ENCODE measurements at regions not wholly inside any gene's neighbourhood (a gene's known extent, or its start where the extent isn't known, plus 50 kb on each side); places are given as distances from the start of the nearest gene placed in this dataset.

DNA sequence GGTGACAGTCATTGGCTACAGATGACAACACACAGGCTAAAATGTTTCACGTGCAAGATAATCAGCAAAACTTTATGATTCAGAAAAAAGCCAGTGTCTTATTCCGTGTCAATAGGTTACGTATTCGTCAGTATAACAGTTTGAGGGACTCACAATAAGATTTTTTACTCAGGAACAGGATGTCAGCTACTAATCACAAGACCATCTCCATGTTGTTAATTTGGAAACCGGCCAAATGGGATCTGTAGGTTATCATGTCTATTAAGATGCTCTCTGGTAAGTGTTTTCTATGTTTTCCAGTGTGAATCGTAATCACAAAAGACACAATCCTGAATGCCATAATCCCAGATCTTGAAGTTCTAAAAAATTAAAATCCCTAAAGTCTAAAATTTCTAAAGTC is 197.3 kb downstream of the ETV1 start:
- Histone ChIP-seq H3K36me3 (ENCODE audit: low read length) (0 out of 2 replicates have a peak, but pooled peaks cover 3% of the 10 kb centered on the region), H3K27me3 (ENCODE audit: low read length) (no peaks in the 10 kb centered on the region), H3K9me3 (ENCODE audit: insufficient read depth, low read length) (no peaks in the 10 kb centered on the region), H3F3A (ENCODE audit: insufficient read depth) (no peaks in the 10 kb centered on the region), H3K9me2 (replicated peaks; ENCODE audit: insufficient read depth, low read length) (no peaks in the 10 kb centered on the region), H3K4me3 (ENCODE audit: insufficient read depth, low read length, poor library complexity, severe bottlenecking) (no peak overlapping the region), H2AFZ (ENCODE audit: low read depth, low read length, severe bottlenecking) (no peak overlapping the region), H3K27ac (ENCODE audit: low read depth, low read length) (no peak overlapping the region), H4K20me1 (ENCODE audit: low read depth, low read length) (no peaks in the 10 kb centered on the region), H3K9ac (ENCODE audit: low read length) (no peak overlapping the region), H3K79me2 (ENCODE audit: insufficient read depth, low read length) (no peaks in the 10 kb centered on the region), H3K4me2 (ENCODE audit: low read depth, low read length, poor library complexity, severe bottlenecking) (no peak overlapping the region)
- no peak for TF ChIP-seq EZH2phosphoT487 (conservative IDR thresholded peaks at IDR 0.05; ENCODE audit: low read length)
- TF ChIP-seq, protein P1, sequence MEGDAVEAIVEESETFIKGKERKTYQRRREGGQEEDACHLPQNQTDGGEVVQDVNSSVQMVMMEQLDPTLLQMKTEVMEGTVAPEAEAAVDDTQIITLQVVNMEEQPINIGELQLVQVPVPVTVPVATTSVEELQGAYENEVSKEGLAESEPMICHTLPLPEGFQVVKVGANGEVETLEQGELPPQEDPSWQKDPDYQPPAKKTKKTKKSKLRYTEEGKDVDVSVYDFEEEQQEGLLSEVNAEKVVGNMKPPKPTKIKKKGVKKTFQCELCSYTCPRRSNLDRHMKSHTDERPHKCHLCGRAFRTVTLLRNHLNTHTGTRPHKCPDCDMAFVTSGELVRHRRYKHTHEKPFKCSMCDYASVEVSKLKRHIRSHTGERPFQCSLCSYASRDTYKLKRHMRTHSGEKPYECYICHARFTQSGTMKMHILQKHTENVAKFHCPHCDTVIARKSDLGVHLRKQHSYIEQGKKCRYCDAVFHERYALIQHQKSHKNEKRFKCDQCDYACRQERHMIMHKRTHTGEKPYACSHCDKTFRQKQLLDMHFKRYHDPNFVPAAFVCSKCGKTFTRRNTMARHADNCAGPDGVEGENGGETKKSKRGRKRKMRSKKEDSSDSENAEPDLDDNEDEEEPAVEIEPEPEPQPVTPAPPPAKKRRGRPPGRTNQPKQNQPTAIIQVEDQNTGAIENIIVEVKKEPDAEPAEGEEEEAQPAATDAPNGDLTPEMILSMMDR (IDR thresholded peaks at IDR 0.05; ENCODE audit: insufficient read depth, low read length, poor library complexity, severe bottlenecking), result no peak

DNA sequence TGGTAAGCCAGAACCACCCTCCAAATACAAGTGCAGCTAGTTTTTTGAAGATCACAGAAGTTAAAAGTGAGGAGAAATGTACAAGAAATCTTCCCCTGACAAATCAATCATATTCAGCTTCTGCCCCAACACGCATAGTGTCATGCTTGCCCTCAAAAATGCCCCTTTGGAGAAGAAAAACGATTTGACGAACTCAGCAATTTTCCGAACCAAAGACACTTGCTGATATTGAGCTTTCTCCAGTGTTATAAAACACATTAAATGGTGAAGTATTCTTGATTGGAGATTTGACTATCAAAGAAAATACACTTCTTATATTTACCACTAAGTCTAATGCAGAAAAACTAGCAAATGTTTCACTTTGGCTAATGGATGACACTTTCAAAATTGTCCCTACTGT is 195.5 kb downstream of the ETV1 start:
- no peak for TF ChIP-seq EZH2phosphoT487 (conservative IDR thresholded peaks at IDR 0.05; ENCODE audit: low read length)
- TF ChIP-seq, protein P1 (IDR thresholded peaks at IDR 0.05; ENCODE audit: insufficient read depth, low read length, poor library complexity, severe bottlenecking), result no peak
- H2AFZ ChIP-seq (ENCODE audit: low read depth, low read length, severe bottlenecking), result no peak overlapping the region
- no peaks in the 10 kb centered on the region for H3F3A ChIP-seq (ENCODE audit: insufficient read depth)
- H3K27ac ChIP-seq (ENCODE audit: low read depth, low read length), result no peak overlapping the region
- H3K4me3 ChIP-seq (ENCODE audit: insufficient read depth, low read length, poor library complexity, severe bottlenecking), result no peak overlapping the region
- no peaks in the 10 kb centered on the region for H4K20me1 ChIP-seq (ENCODE audit: low read depth, low read length)
- 0 out of 2 replicates have a peak, but pooled peaks cover 1% of the 10 kb centered on the region for H3K36me3 ChIP-seq (ENCODE audit: low read length)
- H3K4me2 ChIP-seq (ENCODE audit: low read depth, low read length, poor library complexity, severe bottlenecking), result no peak overlapping the region
- no peaks in the 10 kb centered on the region for H3K9me2 ChIP-seq (replicated peaks; ENCODE audit: insufficient read depth, low read length)
- H3K9ac ChIP-seq (ENCODE audit: low read length), result no peak overlapping the region
- no peaks in the 10 kb centered on the region for H3K79me2 ChIP-seq (ENCODE audit: insufficient read depth, low read length)
- H3K9me3 ChIP-seq (ENCODE audit: insufficient read depth, low read length), result no peaks in the 10 kb centered on the region
- no peaks in the 10 kb centered on the region for H3K27me3 ChIP-seq (ENCODE audit: low read length)

DNA sequence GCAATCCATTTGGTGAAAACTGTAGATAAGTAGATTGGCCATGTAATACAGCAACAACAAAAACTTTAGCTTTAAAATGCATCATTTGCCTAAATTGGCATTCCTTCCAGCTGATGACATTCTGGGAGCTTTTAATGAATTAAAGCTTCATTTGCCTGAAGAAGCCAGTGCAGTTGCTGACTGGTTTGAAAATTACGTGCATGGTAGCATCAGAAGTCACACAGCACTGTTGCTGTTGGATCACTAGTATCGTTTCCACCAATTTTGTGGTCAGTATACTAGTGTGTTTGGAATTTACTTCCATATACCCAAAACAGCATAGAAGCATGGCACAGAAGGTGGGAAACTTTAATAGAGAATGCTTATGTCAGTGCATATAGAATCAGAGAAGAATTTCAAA is 194.9 kb downstream of the ETV1 start:
- TF ChIP-seq, protein P1 (IDR thresholded peaks at IDR 0.05; ENCODE audit: insufficient read depth, low read length, poor library complexity, severe bottlenecking), result no peak
- no peak for TF ChIP-seq EZH2phosphoT487 (conservative IDR thresholded peaks at IDR 0.05; ENCODE audit: low read length)
- H3K9me3 ChIP-seq (ENCODE audit: insufficient read depth, low read length), result no peaks in the 10 kb centered on the region
- H3K27ac ChIP-seq (ENCODE audit: low read depth, low read length), result no peak overlapping the region
- no peak overlapping the region for H3K9ac ChIP-seq (ENCODE audit: low read length)
- H3K4me3 ChIP-seq (ENCODE audit: insufficient read depth, low read length, poor library complexity, severe bottlenecking), result no peak overlapping the region
- no peaks in the 10 kb centered on the region for H3K9me2 ChIP-seq (replicated peaks; ENCODE audit: insufficient read depth, low read length)
- H3K79me2 ChIP-seq (ENCODE audit: insufficient read depth, low read length), result no peaks in the 10 kb centered on the region
- H3K4me2 ChIP-seq (ENCODE audit: low read depth, low read length, poor library complexity, severe bottlenecking), result no peak overlapping the region
- no peak overlapping the region for H2AFZ ChIP-seq (ENCODE audit: low read depth, low read length, severe bottlenecking)
- no peaks in the 10 kb centered on the region for H4K20me1 ChIP-seq (ENCODE audit: low read depth, low read length)
- H3K36me3 ChIP-seq (ENCODE audit: low read length), result no peaks in the 10 kb centered on the region
- H3K27me3 ChIP-seq (ENCODE audit: low read length), result no peaks in the 10 kb centered on the region
- H3F3A ChIP-seq (ENCODE audit: insufficient read depth), result no peaks in the 10 kb centered on the region

Data from SU-DHL-6 (cell line).